GM10266 (cell line): ENCODE measurements at regions not wholly inside any gene's neighbourhood (a gene's known extent, or its start where the extent isn't known, plus 50 kb on each side); places are given as distances from the start of the nearest gene placed in this dataset.

Experiments used
- DNase-seq: peaks from one replicate; pipeline ENCODE4 v3.0.0; 2012; ENCODE audit errors: extremely low spot score
- CTCF ChIP-seq: IDR thresholded peaks from 2 replicates; pipeline ENCODE4 v1.5.1; 2012; ENCODE audit warnings: mild to moderate bottlenecking, low read depth; ENCODE audit not compliant: control insufficient read depth, insufficient read depth; ENCODE audit errors: missing control alignments

DNA sequence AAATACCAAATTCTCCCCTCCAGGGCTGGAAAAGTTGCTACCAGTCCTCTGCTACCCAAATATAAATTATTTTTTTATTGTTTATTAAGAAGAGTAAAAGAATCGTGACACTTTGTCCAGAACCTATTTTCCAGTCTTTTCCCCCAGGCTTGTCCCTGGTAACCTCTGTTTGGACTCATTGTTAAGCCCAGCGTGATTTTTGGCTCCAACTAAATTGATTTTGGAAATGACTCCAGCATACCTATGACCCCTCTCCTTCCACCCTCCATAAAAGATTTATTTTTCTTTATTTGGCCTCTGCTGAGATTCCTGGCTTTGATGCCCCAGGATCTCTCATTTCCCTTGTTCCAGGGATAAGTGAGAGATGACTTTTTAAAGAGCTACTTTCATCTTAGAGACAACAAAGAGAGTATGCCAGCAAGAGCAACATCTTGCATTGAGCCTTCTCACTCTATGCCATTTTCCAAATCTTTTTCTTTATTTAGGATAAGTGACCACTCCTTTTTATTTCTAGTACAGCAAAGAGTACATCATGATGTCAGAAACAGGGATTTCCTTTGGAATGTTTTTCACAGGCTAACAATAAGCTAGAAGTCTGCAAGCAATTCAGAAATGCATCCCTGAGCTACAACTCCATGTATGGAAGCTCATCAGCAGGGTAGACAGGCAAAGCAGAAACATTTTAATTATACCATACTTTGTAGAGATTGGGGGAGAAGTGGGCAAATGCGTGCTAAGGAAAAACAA, 75.8 kb downstream of the DAD1 start:
- TF ChIP-seq CTCF: no peak
- DNase-seq: no peak

DNA sequence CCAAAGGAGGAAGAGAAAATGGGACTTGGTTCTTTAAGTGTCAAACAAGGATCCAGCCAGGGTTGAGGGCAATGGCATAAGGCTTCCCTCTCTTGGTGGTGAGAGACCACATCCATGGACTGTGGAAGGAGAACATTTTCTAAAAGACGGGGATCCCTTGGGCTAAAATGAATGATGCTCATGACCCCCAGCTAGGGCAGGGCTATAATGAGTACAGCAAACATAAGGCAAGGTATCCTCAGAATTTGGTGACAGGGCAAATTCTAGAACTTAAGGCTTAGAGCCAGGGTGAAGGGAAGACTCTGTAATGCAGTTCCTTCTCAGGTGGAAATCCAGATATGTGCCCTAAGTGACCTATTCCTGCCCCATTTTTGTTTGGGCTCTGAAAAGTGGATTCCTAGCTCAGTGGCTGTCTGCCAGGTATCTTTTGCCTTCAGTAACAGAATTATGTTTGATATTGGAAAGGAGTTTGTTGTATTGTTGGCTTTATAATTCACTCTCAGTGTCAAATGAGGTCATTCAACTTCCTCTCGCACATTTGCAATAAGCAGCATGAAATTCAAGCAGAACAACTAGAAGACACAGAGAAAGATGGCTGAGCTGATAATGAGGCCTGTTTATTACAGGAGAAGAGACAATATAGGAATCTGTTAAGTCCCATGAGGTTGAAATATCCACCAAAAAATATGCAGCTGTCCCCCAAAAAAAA, 76.8 kb downstream of the DAD1 start:
- no peak for DNase-seq
- TF ChIP-seq CTCF: no peak

DNA sequence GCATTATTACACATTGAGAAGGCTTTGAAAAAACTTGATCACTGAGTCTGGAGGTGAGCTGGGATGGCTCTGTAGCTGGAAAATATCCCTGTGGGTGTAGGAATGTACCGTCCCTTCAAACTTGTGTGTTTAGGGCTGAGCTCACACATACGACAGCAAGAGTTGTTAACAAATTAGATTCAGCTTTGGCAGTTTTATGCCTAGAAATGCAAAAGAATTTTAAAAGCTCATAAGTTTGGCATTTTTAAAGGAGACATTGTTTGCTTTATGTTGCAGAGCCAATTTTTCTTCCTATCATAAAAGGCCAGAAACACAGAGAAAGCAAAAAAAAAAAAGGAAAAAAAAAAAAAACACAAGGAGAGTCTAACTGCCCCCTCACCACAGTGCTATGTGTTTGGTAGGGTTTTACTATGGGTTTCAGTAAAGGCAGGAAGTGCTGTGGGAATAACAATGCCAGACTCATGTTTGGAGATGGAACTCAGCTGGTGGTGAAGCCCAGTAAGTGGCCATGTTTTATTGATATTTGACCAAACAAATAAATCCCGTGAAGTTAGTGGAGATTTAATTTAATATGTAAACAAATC, 78.4 kb downstream of the DAD1 start:
- no peak for DNase-seq
- TF ChIP-seq CTCF: no peak

- no peak for DNase-seq
- no peak for TF ChIP-seq CTCF
Measured at GRCh38 chr14:22509751-22510300, 79.2 kb downstream of the DAD1 start.

- no peak for DNase-seq
- no peak for TF ChIP-seq CTCF
Measured at GRCh38 chr14:22509036-22509709, 79.9 kb downstream of the DAD1 start.

DNA sequence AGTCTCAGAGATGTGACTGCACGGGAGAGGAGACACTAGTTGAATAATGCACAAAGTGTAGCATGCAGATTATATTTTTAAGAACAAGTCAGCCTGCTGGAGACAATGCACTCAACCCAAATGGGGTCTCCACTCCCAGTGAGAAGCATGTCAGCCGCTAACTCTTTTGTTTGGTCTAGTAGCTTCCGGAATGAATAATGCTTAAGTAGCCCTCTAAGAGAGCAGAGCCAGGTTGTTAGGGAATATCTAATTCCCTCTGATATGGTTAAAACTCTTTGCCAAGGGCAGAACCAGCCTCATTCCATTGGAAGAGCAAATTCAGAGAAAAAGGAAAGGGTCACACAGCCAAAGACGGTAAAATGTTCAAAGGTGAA, 80.4 kb downstream of the DAD1 start:
- TF ChIP-seq CTCF: no peak
- DNase-seq: no peak
